ENCODE measurements at regions not wholly inside any gene's neighbourhood (a gene's known extent, or its start where the extent isn't known, plus 50 kb on each side); places are given as distances from the start of the nearest gene placed in this dataset.

DNA sequence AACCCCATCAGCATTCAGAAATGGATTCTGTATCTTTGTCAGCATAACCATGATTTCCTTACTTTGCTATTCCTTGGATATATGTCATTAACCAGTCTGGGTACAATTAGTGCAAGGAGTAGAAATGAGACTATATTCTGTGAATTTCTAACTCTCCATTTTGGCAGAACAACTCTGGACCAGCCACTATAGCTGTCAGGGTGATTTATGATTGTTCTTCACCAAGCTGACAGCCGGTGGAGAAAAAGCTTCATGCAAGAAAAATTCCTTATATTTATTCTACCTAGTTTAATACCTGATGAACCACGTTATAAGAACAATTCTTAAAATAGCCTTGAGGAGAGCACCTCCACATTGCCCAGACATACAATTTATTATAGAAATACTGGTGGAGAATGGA lies 431.2 kb upstream of the TCF4 start:
- no peaks in the 10 kb centered on the region for H3K4me1 ChIP-seq
- H3K27ac ChIP-seq = no peak overlapping the region
- H3K9me3 ChIP-seq = no peaks in the 10 kb centered on the region
- H3K4me2 ChIP-seq = no peak overlapping the region
- TF ChIP-seq CEBPB (IDR thresholded peaks at IDR 0.05) (no peak), RCOR1 (IDR thresholded peaks at IDR 0.05; ENCODE audit: low read depth, low read length) (no peak), KDM5A (IDR thresholded peaks at IDR 0.05) (no peak), E2F6 (IDR thresholded peaks at IDR 0.05; ENCODE audit: borderline replicate concordance, low read depth) (no peak), EHMT2 (IDR thresholded peaks at IDR 0.05; ENCODE audit: low read depth) (no peak), JUNB (IDR thresholded peaks at IDR 0.05) (no peak), HOXB5 (CRISPR knock-in tag; IDR thresholded peaks at IDR 0.05) (no peak)
- TF ChIP-seq, protein P1, sequence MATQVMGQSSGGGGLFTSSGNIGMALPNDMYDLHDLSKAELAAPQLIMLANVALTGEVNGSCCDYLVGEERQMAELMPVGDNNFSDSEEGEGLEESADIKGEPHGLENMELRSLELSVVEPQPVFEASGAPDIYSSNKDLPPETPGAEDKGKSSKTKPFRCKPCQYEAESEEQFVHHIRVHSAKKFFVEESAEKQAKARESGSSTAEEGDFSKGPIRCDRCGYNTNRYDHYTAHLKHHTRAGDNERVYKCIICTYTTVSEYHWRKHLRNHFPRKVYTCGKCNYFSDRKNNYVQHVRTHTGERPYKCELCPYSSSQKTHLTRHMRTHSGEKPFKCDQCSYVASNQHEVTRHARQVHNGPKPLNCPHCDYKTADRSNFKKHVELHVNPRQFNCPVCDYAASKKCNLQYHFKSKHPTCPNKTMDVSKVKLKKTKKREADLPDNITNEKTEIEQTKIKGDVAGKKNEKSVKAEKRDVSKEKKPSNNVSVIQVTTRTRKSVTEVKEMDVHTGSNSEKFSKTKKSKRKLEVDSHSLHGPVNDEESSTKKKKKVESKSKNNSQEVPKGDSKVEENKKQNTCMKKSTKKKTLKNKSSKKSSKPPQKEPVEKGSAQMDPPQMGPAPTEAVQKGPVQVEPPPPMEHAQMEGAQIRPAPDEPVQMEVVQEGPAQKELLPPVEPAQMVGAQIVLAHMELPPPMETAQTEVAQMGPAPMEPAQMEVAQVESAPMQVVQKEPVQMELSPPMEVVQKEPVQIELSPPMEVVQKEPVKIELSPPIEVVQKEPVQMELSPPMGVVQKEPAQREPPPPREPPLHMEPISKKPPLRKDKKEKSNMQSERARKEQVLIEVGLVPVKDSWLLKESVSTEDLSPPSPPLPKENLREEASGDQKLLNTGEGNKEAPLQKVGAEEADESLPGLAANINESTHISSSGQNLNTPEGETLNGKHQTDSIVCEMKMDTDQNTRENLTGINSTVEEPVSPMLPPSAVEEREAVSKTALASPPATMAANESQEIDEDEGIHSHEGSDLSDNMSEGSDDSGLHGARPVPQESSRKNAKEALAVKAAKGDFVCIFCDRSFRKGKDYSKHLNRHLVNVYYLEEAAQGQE (IDR thresholded peaks at IDR 0.05) = no peak
- TF ChIP-seq, protein P2, sequence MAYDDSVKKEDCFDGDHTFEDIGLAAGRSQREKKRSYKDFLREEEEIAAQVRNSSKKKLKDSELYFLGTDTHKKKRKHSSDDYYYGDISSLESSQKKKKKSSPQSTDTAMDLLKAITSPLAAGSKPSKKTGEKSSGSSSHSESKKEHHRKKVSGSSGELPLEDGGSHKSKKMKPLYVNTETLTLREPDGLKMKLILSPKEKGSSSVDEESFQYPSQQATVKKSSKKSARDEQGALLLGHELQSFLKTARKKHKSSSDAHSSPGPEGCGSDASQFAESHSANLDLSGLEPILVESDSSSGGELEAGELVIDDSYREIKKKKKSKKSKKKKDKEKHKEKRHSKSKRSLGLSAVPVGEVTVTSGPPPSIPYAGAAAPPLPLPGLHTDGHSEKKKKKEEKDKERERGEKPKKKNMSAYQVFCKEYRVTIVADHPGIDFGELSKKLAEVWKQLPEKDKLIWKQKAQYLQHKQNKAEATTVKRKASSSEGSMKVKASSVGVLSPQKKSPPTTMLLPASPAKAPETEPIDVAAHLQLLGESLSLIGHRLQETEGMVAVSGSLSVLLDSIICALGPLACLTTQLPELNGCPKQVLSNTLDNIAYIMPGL (CRISPR knock-in tag; IDR thresholded peaks at IDR 0.05; ENCODE audit: borderline replicate concordance) = no peak
- POLR2A ChIA-PET = no interaction called here
- no peak for FAIRE-seq
- no peak overlapping the region for H3K4me3 ChIP-seq
- ATAC-seq = no peak
- no peak for DNase-seq (ENCODE audit: low read depth in 1 of 2, low spot score in 1 of 2)
- 0% methylated on average over 2 of the region's 2 CpGs for WGBS (ENCODE audit: missing lambda C conversion rate)
- CTCF ChIA-PET = no interaction called here

DNA sequence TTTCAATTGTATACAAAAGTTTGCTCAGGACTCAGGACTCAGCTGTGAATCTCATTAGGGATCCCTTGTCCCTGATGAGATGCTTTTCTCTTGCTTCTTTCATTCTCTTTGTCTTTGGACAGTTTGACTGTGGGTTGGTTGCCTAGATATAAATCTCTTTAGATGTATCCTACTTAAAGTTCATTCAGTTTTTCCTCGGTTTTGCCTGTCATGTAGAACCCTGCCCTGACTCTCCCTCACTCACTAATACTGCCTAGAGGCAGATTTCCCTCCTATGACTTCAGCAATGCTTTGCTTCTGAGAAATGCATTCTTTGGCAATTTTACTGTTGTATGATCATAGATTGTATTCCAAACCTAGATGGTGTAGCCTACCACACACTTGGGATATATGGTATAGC lies 421.4 kb upstream of the TCF4 start:
- ATAC-seq = no peak

GRCh38 chr18:56003720-56004088 lies 415.7 kb upstream of the TCF4 start:
- Histone ChIP-seq H3K27ac (no peak overlapping the region), H3K4me2 (no peak overlapping the region), H3K9me3 (no peaks in the 10 kb centered on the region), H3K4me1 (no peaks in the 10 kb centered on the region), H3K4me3 (no peak overlapping the region)
- CTCF ChIA-PET = no interaction called here
- ATAC-seq (no peak), DNase-seq (ENCODE audit: low read depth in 1 of 2, low spot score in 1 of 2) (no peak), FAIRE-seq (no peak)
- WGBS (ENCODE audit: missing lambda C conversion rate) = 62% methylated on average over 5 of the region's 5 CpGs
- POLR2A ChIA-PET = no interaction called here
- TF ChIP-seq, protein P3, sequence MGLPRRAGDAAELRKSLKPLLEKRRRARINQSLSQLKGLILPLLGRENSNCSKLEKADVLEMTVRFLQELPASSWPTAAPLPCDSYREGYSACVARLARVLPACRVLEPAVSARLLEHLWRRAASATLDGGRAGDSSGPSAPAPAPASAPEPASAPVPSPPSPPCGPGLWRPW (IDR thresholded peaks at IDR 0.05) = no peak
- no peak for TF ChIP-seq FOXS1 (CRISPR knock-in tag; IDR thresholded peaks at IDR 0.05)
- no peak for TF ChIP-seq RNF2 (IDR thresholded peaks at IDR 0.05; ENCODE audit: borderline replicate concordance, low read depth)
- no peak for TF ChIP-seq EP300 (IDR thresholded peaks at IDR 0.05)
- TF ChIP-seq FOSB (CRISPR knock-in tag; IDR thresholded peaks at IDR 0.05) = no peak
- TF ChIP-seq RFX5 (IDR thresholded peaks at IDR 0.05) = no peak
- TF ChIP-seq, protein P4, sequence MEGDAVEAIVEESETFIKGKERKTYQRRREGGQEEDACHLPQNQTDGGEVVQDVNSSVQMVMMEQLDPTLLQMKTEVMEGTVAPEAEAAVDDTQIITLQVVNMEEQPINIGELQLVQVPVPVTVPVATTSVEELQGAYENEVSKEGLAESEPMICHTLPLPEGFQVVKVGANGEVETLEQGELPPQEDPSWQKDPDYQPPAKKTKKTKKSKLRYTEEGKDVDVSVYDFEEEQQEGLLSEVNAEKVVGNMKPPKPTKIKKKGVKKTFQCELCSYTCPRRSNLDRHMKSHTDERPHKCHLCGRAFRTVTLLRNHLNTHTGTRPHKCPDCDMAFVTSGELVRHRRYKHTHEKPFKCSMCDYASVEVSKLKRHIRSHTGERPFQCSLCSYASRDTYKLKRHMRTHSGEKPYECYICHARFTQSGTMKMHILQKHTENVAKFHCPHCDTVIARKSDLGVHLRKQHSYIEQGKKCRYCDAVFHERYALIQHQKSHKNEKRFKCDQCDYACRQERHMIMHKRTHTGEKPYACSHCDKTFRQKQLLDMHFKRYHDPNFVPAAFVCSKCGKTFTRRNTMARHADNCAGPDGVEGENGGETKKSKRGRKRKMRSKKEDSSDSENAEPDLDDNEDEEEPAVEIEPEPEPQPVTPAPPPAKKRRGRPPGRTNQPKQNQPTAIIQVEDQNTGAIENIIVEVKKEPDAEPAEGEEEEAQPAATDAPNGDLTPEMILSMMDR (IDR thresholded peaks at IDR 0.05) = no peak
- no peak for TF ChIP-seq KDM1A (IDR thresholded peaks at IDR 0.05; ENCODE audit: low read depth)
- TF ChIP-seq, protein P5, sequence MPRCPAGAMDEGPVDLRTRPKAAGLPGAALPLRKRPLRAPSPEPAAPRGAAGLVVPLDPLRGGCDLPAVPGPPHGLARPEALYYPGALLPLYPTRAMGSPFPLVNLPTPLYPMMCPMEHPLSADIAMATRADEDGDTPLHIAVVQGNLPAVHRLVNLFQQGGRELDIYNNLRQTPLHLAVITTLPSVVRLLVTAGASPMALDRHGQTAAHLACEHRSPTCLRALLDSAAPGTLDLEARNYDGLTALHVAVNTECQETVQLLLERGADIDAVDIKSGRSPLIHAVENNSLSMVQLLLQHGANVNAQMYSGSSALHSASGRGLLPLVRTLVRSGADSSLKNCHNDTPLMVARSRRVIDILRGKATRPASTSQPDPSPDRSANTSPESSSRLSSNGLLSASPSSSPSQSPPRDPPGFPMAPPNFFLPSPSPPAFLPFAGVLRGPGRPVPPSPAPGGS (IDR thresholded peaks at IDR 0.05) = no peak
- TF ChIP-seq CHD4 (IDR thresholded peaks at IDR 0.05; ENCODE audit: borderline replicate concordance) = no peak
- no peak for TF ChIP-seq RCOR1 (IDR thresholded peaks at IDR 0.05; ENCODE audit: low read depth, low read length)
- no peak for TF ChIP-seq CEBPB (IDR thresholded peaks at IDR 0.05)
- no peak for TF ChIP-seq EHF (CRISPR knock-in tag; IDR thresholded peaks at IDR 0.05)
- no peak for TF ChIP-seq SMC3 (IDR thresholded peaks at IDR 0.05)
- TF ChIP-seq BHLHE40 (IDR thresholded peaks at IDR 0.05; ENCODE audit: low read depth, low read length) = no peak
- TF ChIP-seq HOXB13 (CRISPR knock-in tag; IDR thresholded peaks at IDR 0.05; ENCODE audit: low read depth) = no peak

More for the DNA sequence above, 421.4 kb upstream of the TCF4 start:
- TF ChIP-seq, protein P6, sequence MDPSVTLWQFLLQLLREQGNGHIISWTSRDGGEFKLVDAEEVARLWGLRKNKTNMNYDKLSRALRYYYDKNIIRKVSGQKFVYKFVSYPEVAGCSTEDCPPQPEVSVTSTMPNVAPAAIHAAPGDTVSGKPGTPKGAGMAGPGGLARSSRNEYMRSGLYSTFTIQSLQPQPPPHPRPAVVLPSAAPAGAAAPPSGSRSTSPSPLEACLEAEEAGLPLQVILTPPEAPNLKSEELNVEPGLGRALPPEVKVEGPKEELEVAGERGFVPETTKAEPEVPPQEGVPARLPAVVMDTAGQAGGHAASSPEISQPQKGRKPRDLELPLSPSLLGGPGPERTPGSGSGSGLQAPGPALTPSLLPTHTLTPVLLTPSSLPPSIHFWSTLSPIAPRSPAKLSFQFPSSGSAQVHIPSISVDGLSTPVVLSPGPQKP (IDR thresholded peaks at IDR 0.05; ENCODE audit: low read depth, low read length) = no peak
- FAIRE-seq (no peak), DNase-seq (ENCODE audit: low read depth in 1 of 2, low spot score in 1 of 2) (no peak)
- 0% methylated on average over 1 of the region's 1 CpG for WGBS (ENCODE audit: missing lambda C conversion rate)
- CTCF ChIA-PET = no interaction called here
- Histone ChIP-seq H3K27ac (no peak overlapping the region), H3K4me3 (no peak overlapping the region), H3K4me2 (no peak overlapping the region), H3K9me3 (no peaks in the 10 kb centered on the region), H3K4me1 (no peaks in the 10 kb centered on the region)
- POLR2A ChIA-PET = no interaction called here
